ENCODE measurements at regions not wholly inside any gene's neighbourhood (a gene's known extent, or its start where the extent isn't known, plus 50 kb on each side); places are given as distances from the start of the nearest gene placed in this dataset.
"Not testable (repeated sequence)": the region's sequence is repeated elsewhere in the genome, so short reads cannot be mapped to it uniquely, and the experiment has no call there.

- not testable (repeated sequence) for TF ChIP-seq CTCF (optimal IDR thresholded peaks at IDR 0.05 in 1 of 3, IDR thresholded peaks at IDR 0.05 in 1 of 3, conservative IDR thresholded peaks at IDR 0.05 in 1 of 3; ENCODE audit: extremely low read depth in 1 of 3, insufficient read depth in 2 of 3, low read length in 3 of 3); EZH2 (IDR thresholded peaks at IDR 0.05; ENCODE audit: low read length)
Measured at GRCh38 chr2:131639001-131639620, 111.4 kb downstream of the CCDC74A start.
